ENCODE measurements at regions not wholly inside any gene's neighbourhood (a gene's known extent, or its start where the extent isn't known, plus 50 kb on each side); places are given as distances from the start of the nearest gene placed in this dataset.

DNA sequence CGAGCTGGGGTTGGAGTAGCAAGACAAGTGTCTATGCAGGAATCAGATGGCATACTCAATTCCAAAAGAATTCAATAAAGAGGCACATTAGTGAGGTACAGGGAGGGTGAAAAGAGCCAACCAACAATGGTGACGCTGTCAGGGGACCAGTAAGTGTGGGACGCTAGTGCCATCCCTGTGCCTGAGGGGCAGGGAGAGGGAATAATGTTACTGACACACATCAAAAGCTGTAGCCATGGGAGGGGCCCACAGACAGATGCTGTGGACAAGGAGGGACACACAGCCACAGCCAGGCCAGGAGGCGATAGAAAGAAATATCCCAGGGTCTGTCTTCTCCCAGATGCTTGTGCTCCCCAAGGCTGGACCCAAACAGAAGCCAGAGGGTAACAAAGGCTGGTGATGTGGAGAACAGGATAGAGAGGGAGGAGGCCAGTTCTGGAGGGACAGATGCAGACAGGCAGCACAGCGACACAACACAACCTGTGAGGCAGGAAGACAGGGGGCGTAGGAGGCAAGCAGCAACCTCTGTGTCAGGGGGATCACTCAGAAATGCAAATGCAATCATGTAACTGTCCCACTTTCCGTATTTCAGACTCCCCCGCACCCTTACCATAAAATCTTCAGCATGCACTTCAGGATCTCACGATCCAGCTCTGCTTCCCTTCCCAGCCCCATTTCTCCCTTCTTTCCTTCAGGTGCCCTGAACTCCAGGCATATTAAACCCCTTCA is 240.5 kb upstream of the FZD8 start:
- TF ChIP-seq, protein P1, sequence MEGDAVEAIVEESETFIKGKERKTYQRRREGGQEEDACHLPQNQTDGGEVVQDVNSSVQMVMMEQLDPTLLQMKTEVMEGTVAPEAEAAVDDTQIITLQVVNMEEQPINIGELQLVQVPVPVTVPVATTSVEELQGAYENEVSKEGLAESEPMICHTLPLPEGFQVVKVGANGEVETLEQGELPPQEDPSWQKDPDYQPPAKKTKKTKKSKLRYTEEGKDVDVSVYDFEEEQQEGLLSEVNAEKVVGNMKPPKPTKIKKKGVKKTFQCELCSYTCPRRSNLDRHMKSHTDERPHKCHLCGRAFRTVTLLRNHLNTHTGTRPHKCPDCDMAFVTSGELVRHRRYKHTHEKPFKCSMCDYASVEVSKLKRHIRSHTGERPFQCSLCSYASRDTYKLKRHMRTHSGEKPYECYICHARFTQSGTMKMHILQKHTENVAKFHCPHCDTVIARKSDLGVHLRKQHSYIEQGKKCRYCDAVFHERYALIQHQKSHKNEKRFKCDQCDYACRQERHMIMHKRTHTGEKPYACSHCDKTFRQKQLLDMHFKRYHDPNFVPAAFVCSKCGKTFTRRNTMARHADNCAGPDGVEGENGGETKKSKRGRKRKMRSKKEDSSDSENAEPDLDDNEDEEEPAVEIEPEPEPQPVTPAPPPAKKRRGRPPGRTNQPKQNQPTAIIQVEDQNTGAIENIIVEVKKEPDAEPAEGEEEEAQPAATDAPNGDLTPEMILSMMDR (IDR thresholded peaks at IDR 0.05): no peak
- no peak for TF ChIP-seq POLR2A (IDR thresholded peaks at IDR 0.05)
- Histone ChIP-seq H3K4me3 (no peak overlapping the region), H3K27ac (no peak overlapping the region), H3K9me3 (no peaks in the 10 kb centered on the region), H3K27me3 (no peaks in the 10 kb centered on the region), H3K36me3 (replicated peaks in 1 of 2; ENCODE audit: insufficient read depth in 1 of 2, low read depth in 2 of 2) (no peaks in the 10 kb centered on the region), H3K4me1 (peaks cover 13% of the 10 kb centered on the region)
- DNase-seq (no peak), ATAC-seq (no peak)
- intact Hi-C loops (cut with DNase I): no loop called here
- WGBS, 2 donors: 83 to 89% methylated on average over 9 of the region's 9 CpGs

DNA sequence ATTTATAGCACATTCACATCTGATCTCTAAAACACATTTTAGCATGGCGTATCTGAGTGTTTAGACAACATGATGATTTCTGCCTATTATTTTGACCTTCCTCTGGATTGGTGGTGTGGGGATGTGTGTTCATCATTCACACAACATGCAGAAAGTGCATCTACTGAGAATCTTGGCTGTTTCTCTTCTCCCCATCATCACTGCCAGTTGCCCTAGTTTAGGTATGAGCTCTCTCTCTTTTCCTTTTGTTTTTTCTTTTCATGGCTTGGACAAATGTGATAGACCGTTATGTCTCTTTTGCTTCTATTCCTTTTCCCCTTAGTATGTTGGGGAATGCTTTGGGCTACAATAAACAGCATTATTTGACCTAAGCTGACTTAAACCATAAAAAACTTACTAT is 239.2 kb upstream of the FZD8 start:
- Histone ChIP-seq H3K9me3 (no peaks in the 10 kb centered on the region), H3K4me1 (peaks cover 13% of the 10 kb centered on the region), H3K36me3 (replicated peaks in 1 of 2; ENCODE audit: insufficient read depth in 1 of 2, low read depth in 2 of 2) (no peaks in the 10 kb centered on the region), H3K4me3 (no peak overlapping the region), H3K27me3 (no peaks in the 10 kb centered on the region), H3K27ac (no peak overlapping the region)
- TF ChIP-seq, protein P1 (IDR thresholded peaks at IDR 0.05): no peak
- intact Hi-C loops (cut with DNase I): no loop called here
- no peak for DNase-seq
- 87 to 88% methylated on average over 2 of the region's 2 CpGs for WGBS, 2 donors
- no peak for ATAC-seq

DNA sequence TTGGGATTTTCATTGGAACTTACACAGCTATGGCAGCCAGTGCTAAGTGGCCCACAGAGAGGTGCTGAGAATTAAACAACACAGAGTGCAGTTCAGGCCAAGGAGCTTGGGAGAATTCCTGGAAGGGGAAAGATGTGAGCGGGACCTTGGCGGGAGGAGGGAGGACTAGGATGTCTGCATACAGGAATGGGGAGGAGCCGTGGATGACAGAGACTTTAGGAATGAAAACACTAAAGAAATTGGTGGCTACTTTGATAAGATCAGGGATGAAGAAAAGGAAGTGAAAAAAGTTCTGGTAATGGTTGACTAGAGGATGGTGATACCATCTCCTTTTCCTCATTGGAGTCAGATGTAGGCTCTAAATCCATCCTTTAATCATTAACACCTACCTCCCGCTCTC is 234.2 kb upstream of the FZD8 start:
- no peaks in the 10 kb centered on the region for H3K4me1 ChIP-seq
- WGBS, 2 donors: 86% methylated on average over 4 of the region's 4 CpGs
- H3K36me3 ChIP-seq (replicated peaks in 1 of 2; ENCODE audit: insufficient read depth in 1 of 2, low read depth in 2 of 2): no peaks in the 10 kb centered on the region
- ATAC-seq (no peak), DNase-seq (no peak)
- no peak overlapping the region for H3K4me3 ChIP-seq
- no peak overlapping the region for H3K27ac ChIP-seq
- no peaks in the 10 kb centered on the region for H3K27me3 ChIP-seq
- H3K9me3 ChIP-seq: no peaks in the 10 kb centered on the region
- TF ChIP-seq, protein P1 (IDR thresholded peaks at IDR 0.05): no peak
- no peak for TF ChIP-seq POLR2A (IDR thresholded peaks at IDR 0.05)
- intact Hi-C loops (cut with DNase I): no loop called here

DNA sequence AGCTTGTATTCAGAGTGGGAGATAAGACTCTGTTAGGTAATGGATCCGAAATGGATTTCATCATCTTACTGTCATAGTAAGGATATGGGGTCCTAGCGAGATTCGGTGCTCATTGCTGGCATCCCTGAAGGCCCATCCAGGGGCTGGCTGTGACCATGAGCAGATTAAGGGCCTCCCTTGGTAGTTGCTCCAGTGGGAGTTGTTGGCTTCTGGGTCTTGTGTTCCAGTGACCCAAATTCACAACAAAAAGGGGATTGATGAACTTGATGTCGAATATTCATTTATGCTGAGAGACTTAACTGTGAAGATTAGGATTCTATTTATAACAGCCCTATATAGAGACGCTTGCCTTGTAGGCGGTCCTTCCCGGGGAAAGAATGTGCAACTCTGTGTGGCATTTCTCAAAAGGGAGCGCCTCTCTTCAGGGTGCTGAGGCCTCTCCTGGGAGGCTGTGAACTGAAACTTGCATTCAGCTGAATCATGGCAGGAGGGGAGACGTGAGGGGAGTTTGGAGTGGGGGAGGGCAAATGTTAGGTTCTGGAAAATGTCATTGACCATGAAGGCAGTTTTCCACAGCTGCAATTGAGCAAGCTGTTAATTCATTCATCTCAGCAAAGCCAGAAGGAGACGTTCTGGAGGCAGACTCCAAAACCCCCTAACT is 233.1 kb upstream of the FZD8 start:
- intact Hi-C loops (cut with DNase I): no loop called here
- no peaks in the 10 kb centered on the region for H3K4me1 ChIP-seq
- no peaks in the 10 kb centered on the region for H3K27me3 ChIP-seq
- no peak overlapping the region for H3K4me3 ChIP-seq
- no peaks in the 10 kb centered on the region for H3K36me3 ChIP-seq (replicated peaks in 1 of 2; ENCODE audit: insufficient read depth in 1 of 2, low read depth in 2 of 2)
- ATAC-seq (no peak), DNase-seq (no peak)
- TF ChIP-seq POLR2A (IDR thresholded peaks at IDR 0.05): no peak
- TF ChIP-seq, protein P1 (IDR thresholded peaks at IDR 0.05): no peak
- 66 to 69% methylated on average over 10 of the region's 10 CpGs for WGBS, 2 donors
- H3K27ac ChIP-seq: no peak overlapping the region
- H3K9me3 ChIP-seq: no peaks in the 10 kb centered on the region
